ENCODE measurements at regions not wholly inside any gene's neighbourhood (a gene's known extent, or its start where the extent isn't known, plus 50 kb on each side); places are given as distances from the start of the nearest gene placed in this dataset.

GRCh38 chr2:59266453-59266852 lies 1025.3 kb upstream of the FANCL start:
- H3K9me3 Mint-ChIP-seq (ENCODE audit: low read depth, unreplicated experiment): peaks cover 2% of the 10 kb centered on the region
- H3K27ac Mint-ChIP-seq (ENCODE audit: unreplicated experiment): no peak overlapping the region
- no peak overlapping the region for H3K4me3 Mint-ChIP-seq (ENCODE audit: low read depth, unreplicated experiment)
- intact Hi-C loops (cut with micrococcal nuclease; ENCODE audit: unreplicated experiment): no loop called here
- BruUV-seq (replicated peaks): no TSS peak
- H3K4me1 Mint-ChIP-seq (ENCODE audit: low read depth, unreplicated experiment): no peaks in the 10 kb centered on the region
- no peak for TF ChIP-seq CTCF (IDR thresholded peaks at IDR 0.05; ENCODE audit: unreplicated experiment)
- no peaks in the 10 kb centered on the region for H3K27me3 Mint-ChIP-seq (ENCODE audit: unreplicated experiment)
- CTCF ChIA-PET: no interaction called here
- no peaks in the 10 kb centered on the region for H3K36me3 Mint-ChIP-seq (ENCODE audit: insufficient read depth, unreplicated experiment)
- DNase-seq: no peak

DNA sequence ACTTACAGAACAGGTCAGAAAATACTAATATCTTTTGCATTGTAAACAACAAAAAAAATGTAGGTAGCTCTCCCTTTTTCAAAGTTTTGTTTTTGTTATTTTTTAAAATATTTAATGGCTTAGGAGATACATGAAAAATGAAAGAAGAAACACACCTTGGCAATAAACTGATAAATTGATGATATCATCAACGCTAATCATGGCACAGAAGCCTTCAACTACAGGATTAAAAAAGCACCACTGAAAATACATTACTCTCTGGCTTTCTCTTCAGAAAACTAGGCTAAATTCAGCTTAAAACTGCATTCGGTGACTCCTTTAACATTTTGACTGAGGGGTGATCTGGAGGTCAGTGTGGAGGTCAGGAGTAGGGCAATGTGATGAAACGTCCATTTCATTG lies 1018.8 kb upstream of the FANCL start:
- CTCF ChIA-PET: no interaction called here
- no peak for TF ChIP-seq CTCF (IDR thresholded peaks at IDR 0.05; ENCODE audit: unreplicated experiment)
- Mint-ChIP-seq H3K4me1 (ENCODE audit: low read depth, unreplicated experiment) (no peaks in the 10 kb centered on the region), H3K4me3 (ENCODE audit: low read depth, unreplicated experiment) (no peak overlapping the region), H3K27ac (ENCODE audit: unreplicated experiment) (no peak overlapping the region), H3K27me3 (ENCODE audit: unreplicated experiment) (no peaks in the 10 kb centered on the region), H3K9me3 (ENCODE audit: low read depth, unreplicated experiment) (peaks cover 4% of the 10 kb centered on the region), H3K36me3 (ENCODE audit: insufficient read depth, unreplicated experiment) (no peaks in the 10 kb centered on the region)
- DNase-seq: no peak
- BruUV-seq (replicated peaks): no TSS peak
- intact Hi-C loops (cut with micrococcal nuclease; ENCODE audit: unreplicated experiment): no loop called here

DNA sequence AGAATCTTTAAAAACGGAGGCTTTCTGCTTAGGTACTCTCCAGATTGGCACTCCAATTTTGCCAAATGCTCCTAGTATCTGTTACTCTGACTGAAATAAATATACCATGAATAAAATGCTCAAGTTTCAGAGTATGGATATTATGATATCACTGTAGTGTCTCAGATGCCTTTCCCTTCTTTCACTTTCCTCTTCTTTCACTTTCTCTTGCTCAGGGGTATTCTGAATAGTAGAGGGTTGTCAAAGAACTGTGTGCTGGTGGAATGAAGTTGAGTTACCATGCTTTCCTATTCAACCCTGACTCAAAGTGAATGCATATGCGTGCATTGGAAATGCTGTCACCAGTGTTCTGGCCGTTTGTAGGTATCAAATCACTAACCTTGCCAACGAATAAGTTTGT lies 1015.2 kb upstream of the FANCL start:
- no peaks in the 10 kb centered on the region for H3K27me3 Mint-ChIP-seq (ENCODE audit: unreplicated experiment)
- H3K36me3 Mint-ChIP-seq (ENCODE audit: insufficient read depth, unreplicated experiment): no peaks in the 10 kb centered on the region
- no peak for DNase-seq
- no peaks in the 10 kb centered on the region for H3K4me1 Mint-ChIP-seq (ENCODE audit: low read depth, unreplicated experiment)
- CTCF ChIA-PET: no interaction called here
- no peak for TF ChIP-seq CTCF (IDR thresholded peaks at IDR 0.05; ENCODE audit: unreplicated experiment)
- H3K9me3 Mint-ChIP-seq (ENCODE audit: low read depth, unreplicated experiment): peaks cover 5% of the 10 kb centered on the region
- no peak overlapping the region for H3K4me3 Mint-ChIP-seq (ENCODE audit: low read depth, unreplicated experiment)
- no TSS peak for BruUV-seq (replicated peaks)
- intact Hi-C loops (cut with micrococcal nuclease; ENCODE audit: unreplicated experiment): no loop called here
- no peak overlapping the region for H3K27ac Mint-ChIP-seq (ENCODE audit: unreplicated experiment)

GRCh38 chr2:59254279-59254678 lies 1013.2 kb upstream of the FANCL start:
- CTCF ChIA-PET: no interaction called here
- H3K36me3 Mint-ChIP-seq (ENCODE audit: insufficient read depth, unreplicated experiment): no peaks in the 10 kb centered on the region
- H3K4me3 Mint-ChIP-seq (ENCODE audit: low read depth, unreplicated experiment): no peak overlapping the region

More at GRCh38 chr2:59254279-59254678, 1013.2 kb upstream of the FANCL start:
- H3K27ac Mint-ChIP-seq (ENCODE audit: unreplicated experiment): no peak overlapping the region
- H3K27me3 Mint-ChIP-seq (ENCODE audit: unreplicated experiment): no peaks in the 10 kb centered on the region
- H3K9me3 Mint-ChIP-seq (ENCODE audit: low read depth, unreplicated experiment): peaks cover 5% of the 10 kb centered on the region
- no TSS peak for BruUV-seq (replicated peaks)
- H3K4me1 Mint-ChIP-seq (ENCODE audit: low read depth, unreplicated experiment): no peaks in the 10 kb centered on the region
- DNase-seq: no peak
- TF ChIP-seq CTCF (IDR thresholded peaks at IDR 0.05; ENCODE audit: unreplicated experiment): no peak
- intact Hi-C loops (cut with micrococcal nuclease; ENCODE audit: unreplicated experiment): no loop called here

All from Calu3 (cell line).